Heart right ventricle (tissue), 16 donors: ENCODE measurements at regions not wholly inside any gene's neighbourhood (a gene's known extent, or its start where the extent isn't known, plus 50 kb on each side); places are given as distances from the start of the nearest gene placed in this dataset.

Experiments used
- ATAC-seq, 8 donors: fragments of 200-7000 bp; cut with Tn5 transposase; one replicate each; pipeline ENCODE4 v1.9.1; 2020; ENCODE audit warnings: mild to moderate bottlenecking in 8 of 8, moderate library complexity in 8 of 8, moderate number of reproducible peaks in 1 of 8
- DNase-seq, 2 donors: peaks; one replicate each; pipeline ENCODE4 v3.0.0-alpha.2; 2020
- H3K27ac ChIP-seq, 10 donors: fragments of 200-600 bp; sonication (generic) in 2 of 10; one replicate each; pipeline versions ENCODE4 v1.5.0 to v1.8.0; 2020 to 2022; ENCODE audit warnings: mild to moderate bottlenecking in 3 of 10
- H3K27me3 ChIP-seq, 7 donors: fragments of 200-600 bp; one replicate each; pipeline ENCODE4 v1.8.0; 2021 to 2022; ENCODE audit warnings: mild to moderate bottlenecking in 2 of 7
- H3K36me3 ChIP-seq, 9 donors: fragments of 200-600 bp; sonication (generic) in 1 of 9; one replicate each; pipeline versions ENCODE4 v1.5.0 to v1.8.0; 2020 to 2022; ENCODE audit warnings: mild to moderate bottlenecking in 2 of 9
- H3K4me1 ChIP-seq, 9 donors: fragments of 200-600 bp; sonication (generic) in 1 of 9; one replicate each; pipeline versions ENCODE4 v1.5.0 to v1.8.0; 2020 to 2022; ENCODE audit warnings: mild to moderate bottlenecking in 4 of 9
- H3K4me3 ChIP-seq, 10 donors: fragments of 200-600 bp; sonication (generic) in 2 of 10; one replicate each; pipeline versions ENCODE4 v1.5.0 to v1.8.0; 2020 to 2022; ENCODE audit warnings: mild to moderate bottlenecking in 7 of 10, moderate library complexity in 2 of 10
- H3K9me3 ChIP-seq, 11 donors: fragments of 200-600 bp in 10 of 11; sonication (generic) in 2 of 11; one replicate each; pipeline versions ENCODE4 v1.5.0 to v1.8.0; 2013 to 2022; ENCODE audit warnings: mild to moderate bottlenecking in 2 of 11, control low read depth in 1 of 11, moderate library complexity in 1 of 11
- CTCF ChIP-seq, 9 donors: fragments of 200-600 bp; sonication (generic) in 2 of 9; IDR thresholded peaks; one replicate each; pipeline versions ENCODE4 v1.5.0 to v1.8.0; 2021 to 2022; ENCODE audit warnings: antibody characterized with exemption in 9 of 9, mild to moderate bottlenecking in 5 of 9, moderate library complexity in 1 of 9
- WGBS, 2 donors: extraction: QIAGEN DNeasy Blood & Tissue Kit; methylation state at CpG; one replicate each; pipeline ENCODE4 v1.1.7; 2013; ENCODE audit warnings: inconsistent platforms in 1 of 2; 5-methylcytosine and 5-hydroxymethylcytosine counted together
- intact Hi-C, 10 donors: fragments of 100-400 bp; cut with DNase I; formaldehyde crosslinking; loops; one replicate each; pipeline versions ENCODE4 v1.11.1 to v1.14.2; 2022
- donor health status: Arrhythmogenic right ventricular cardiomyopathy.
- donor health status: ischemic (EF 13 %, LVEDD 7.1; RV severe dilation, severe dysfunction).
- donor health status: healthy with polysubstance abuse.
- donor health status: DM: no; HTN: yes; CAD: no.
- donor health status: DM: no; HTN: no; CAD: no.
- donor health status: ischemic (EF 25% LVEDD 6.9; RV normal size, moderate dysfunction).
- donor health status: ischemic (EF 25% LVEDD 5.7; RV mildly dilated, moderate dysfunction).
- donor health status: healthy.
- donor health status: DM: yes; HTN: yes; CAD: no.
- donor health status: Ischemic cardiomyopathy.
- donor health status: ischemic (EF 35%, LVEDD 5.7; RV mildly dilated, moderate dysfunction).
- donor health status: nonischemic (EF 11% LVEDD 7.7; RV severe dilation, severe dysfunction).
- donor health status: DM: yes; HTN: yes; CAD: no.
- donor health status: PGD.
- donor health status: ischemic (EF 29% LVEDD 5.4; RV normal size, mild dysfunction).
- donor health status: nonischemic (EF 23%, LVEDD 6.1; RV moderate dilation, normal function).

GRCh38 chr13:100946588-100946987 lies 272.0 kb upstream of the TMTC4 start:
- no peak for ATAC-seq
- no peak overlapping the region for H3K4me3 ChIP-seq
- DNase-seq, result no peak
- TF ChIP-seq CTCF (IDR thresholded peaks at IDR 0.05), result no peak
- H3K9me3 ChIP-seq, result no peaks in the 10 kb centered on the region
- no peaks in the 10 kb centered on the region for H3K36me3 ChIP-seq
- WGBS, 2 donors, result 72 to 74% methylated on average over 4 of the region's 4 CpGs
- no peaks in the 10 kb centered on the region for H3K27me3 ChIP-seq
- no peaks in the 10 kb centered on the region for H3K4me1 ChIP-seq
- no peak overlapping the region for H3K27ac ChIP-seq
- intact Hi-C loops, result no loop called here

- TF ChIP-seq CTCF (IDR thresholded peaks at IDR 0.05), result no peak
- Histone ChIP-seq H3K27me3 (no peaks in the 10 kb centered on the region), H3K36me3 (no peaks in the 10 kb centered on the region), H3K27ac (no peak overlapping the region), H3K4me3 (no peak overlapping the region), H3K4me1 (no peaks in the 10 kb centered on the region), H3K9me3 (no peaks in the 10 kb centered on the region)
- ATAC-seq (no peak), DNase-seq (no peak)
- intact Hi-C loops, result no loop called here
- 76 to 77% methylated on average over 5 of the region's 5 CpGs for WGBS, 2 donors
Observed at GRCh38 chr13:100944791-100945345, 270.3 kb upstream of the TMTC4 start.

GRCh38 chr13:100942742-100943141 lies 268.1 kb upstream of the TMTC4 start:
- WGBS, 2 donors, result 83 to 96% methylated on average over 1 of the region's 1 CpG
- H3K27ac ChIP-seq, result no peak overlapping the region
- no peaks in the 10 kb centered on the region for H3K9me3 ChIP-seq
- ATAC-seq (no peak), DNase-seq (no peak)
- H3K4me3 ChIP-seq, result no peak overlapping the region
- no peaks in the 10 kb centered on the region for H3K36me3 ChIP-seq
- intact Hi-C loops, result no loop called here
- TF ChIP-seq CTCF (IDR thresholded peaks at IDR 0.05), result no peak
- no peaks in the 10 kb centered on the region for H3K4me1 ChIP-seq
- no peaks in the 10 kb centered on the region for H3K27me3 ChIP-seq

- no peak for TF ChIP-seq CTCF (IDR thresholded peaks at IDR 0.05)
- DNase-seq (no peak), ATAC-seq (no peak)
- 41 to 50% methylated on average over 10 of the region's 10 CpGs for WGBS, 2 donors
- Histone ChIP-seq H3K4me1 (no peaks in the 10 kb centered on the region), H3K27me3 (no peaks in the 10 kb centered on the region), H3K9me3 (no peaks in the 10 kb centered on the region), H3K27ac (no peak overlapping the region), H3K36me3 (no peaks in the 10 kb centered on the region), H3K4me3 (no peak overlapping the region)
- intact Hi-C loops, result no loop called here
Observed at GRCh38 chr13:100941377-100942368, 267.1 kb upstream of the TMTC4 start.
